ENCODE measurements at regions not wholly inside any gene's neighbourhood (a gene's known extent, or its start where the extent isn't known, plus 50 kb on each side); places are given as distances from the start of the nearest gene placed in this dataset.

DNA sequence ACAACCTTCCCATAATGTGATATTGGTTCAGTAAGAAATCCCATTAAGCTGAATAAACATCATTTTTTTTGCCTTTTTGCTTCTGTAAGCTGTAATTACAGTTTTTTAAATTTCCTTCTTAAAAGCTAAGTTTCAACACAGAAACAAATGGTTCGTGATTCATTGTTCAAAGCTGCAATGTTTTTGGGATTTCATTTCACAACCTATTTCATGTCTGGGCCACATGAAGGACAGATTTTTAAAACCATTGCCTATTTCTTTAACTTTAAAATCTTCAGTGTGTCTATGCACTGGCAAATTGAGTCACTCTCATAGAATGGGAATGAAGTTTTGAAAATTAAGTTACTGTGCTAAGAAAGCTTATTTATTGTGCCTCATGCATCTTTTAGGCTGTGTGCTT is 66.9 kb downstream of the TFPI2 start:
- TF ChIP-seq, protein P1, sequence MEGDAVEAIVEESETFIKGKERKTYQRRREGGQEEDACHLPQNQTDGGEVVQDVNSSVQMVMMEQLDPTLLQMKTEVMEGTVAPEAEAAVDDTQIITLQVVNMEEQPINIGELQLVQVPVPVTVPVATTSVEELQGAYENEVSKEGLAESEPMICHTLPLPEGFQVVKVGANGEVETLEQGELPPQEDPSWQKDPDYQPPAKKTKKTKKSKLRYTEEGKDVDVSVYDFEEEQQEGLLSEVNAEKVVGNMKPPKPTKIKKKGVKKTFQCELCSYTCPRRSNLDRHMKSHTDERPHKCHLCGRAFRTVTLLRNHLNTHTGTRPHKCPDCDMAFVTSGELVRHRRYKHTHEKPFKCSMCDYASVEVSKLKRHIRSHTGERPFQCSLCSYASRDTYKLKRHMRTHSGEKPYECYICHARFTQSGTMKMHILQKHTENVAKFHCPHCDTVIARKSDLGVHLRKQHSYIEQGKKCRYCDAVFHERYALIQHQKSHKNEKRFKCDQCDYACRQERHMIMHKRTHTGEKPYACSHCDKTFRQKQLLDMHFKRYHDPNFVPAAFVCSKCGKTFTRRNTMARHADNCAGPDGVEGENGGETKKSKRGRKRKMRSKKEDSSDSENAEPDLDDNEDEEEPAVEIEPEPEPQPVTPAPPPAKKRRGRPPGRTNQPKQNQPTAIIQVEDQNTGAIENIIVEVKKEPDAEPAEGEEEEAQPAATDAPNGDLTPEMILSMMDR (IDR thresholded peaks at IDR 0.05) = no peak
- no peak for TF ChIP-seq POLR2A (IDR thresholded peaks at IDR 0.05)
